ENCODE measurements at regions not wholly inside any gene's neighbourhood (a gene's known extent, or its start where the extent isn't known, plus 50 kb on each side); places are given as distances from the start of the nearest gene placed in this dataset.

DNA sequence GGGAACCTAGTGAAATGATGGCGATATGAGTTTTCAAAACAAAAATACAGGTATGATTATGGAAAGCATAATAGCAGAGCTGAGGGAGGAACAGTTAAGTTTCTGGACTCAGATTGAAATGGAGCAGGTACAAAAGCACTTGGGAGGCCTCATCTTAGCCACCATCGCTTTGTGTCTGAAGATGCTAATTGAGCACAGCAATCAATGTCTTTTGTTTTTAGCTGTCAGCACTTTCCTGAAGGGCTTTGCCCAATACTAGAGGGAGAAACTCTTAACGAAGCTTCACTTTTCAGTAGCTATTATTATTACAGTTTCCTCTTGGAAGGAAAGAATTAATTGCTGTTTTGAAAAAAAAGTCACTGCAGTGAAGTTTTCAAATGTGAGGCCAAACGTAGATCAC lies 348.7 kb downstream of the RWDD3 start:
- Histone ChIP-seq H3K9me3 (ENCODE audit: control insufficient read depth in 2 of 2, insufficient read depth in 1 of 2, low read depth in 1 of 2, low read length in 1 of 2) (no peaks in the 10 kb centered on the region), H3K4me3 (ENCODE audit: low read depth in 1 of 2, low read length in 2 of 2) (no peak overlapping the region), H3K27ac (ENCODE audit: low read depth in 2 of 2, low read length in 1 of 2) (no peak overlapping the region), H3K4me1 (ENCODE audit: control insufficient read depth in 2 of 2, insufficient read depth in 2 of 2, low read length in 1 of 2) (no peaks in the 10 kb centered on the region), H3K36me3 (ENCODE audit: control insufficient read depth in 2 of 2, insufficient read depth in 2 of 2, low read length in 1 of 2) (no peaks in the 10 kb centered on the region), H3K27me3 (ENCODE audit: control insufficient read depth in 1 of 2, insufficient read depth in 2 of 2, low read length in 2 of 2) (no peaks in the 10 kb centered on the region)
- WGBS, 2 donors = 78 to 79% methylated on average over 4 of the region's 4 CpGs

GRCh38 chr1:95583661-95584210 lies 349.7 kb downstream of the RWDD3 start:
- no peak overlapping the region for H3K4me3 ChIP-seq (ENCODE audit: low read depth in 1 of 2, low read length in 2 of 2)
- H3K36me3 ChIP-seq (ENCODE audit: control insufficient read depth in 2 of 2, insufficient read depth in 2 of 2, low read length in 1 of 2) = no peaks in the 10 kb centered on the region
- WGBS, 2 donors = 59 to 60% methylated on average over 4 of the region's 4 CpGs
- H3K9me3 ChIP-seq (ENCODE audit: control insufficient read depth in 2 of 2, insufficient read depth in 1 of 2, low read depth in 1 of 2, low read length in 1 of 2) = no peaks in the 10 kb centered on the region
- H3K27me3 ChIP-seq (ENCODE audit: control insufficient read depth in 1 of 2, insufficient read depth in 2 of 2, low read length in 2 of 2) = no peaks in the 10 kb centered on the region
- H3K4me1 ChIP-seq (ENCODE audit: control insufficient read depth in 2 of 2, insufficient read depth in 2 of 2, low read length in 1 of 2) = no peaks in the 10 kb centered on the region
- H3K27ac ChIP-seq (ENCODE audit: low read depth in 2 of 2, low read length in 1 of 2) = no peak overlapping the region

- H3K9me3 ChIP-seq (ENCODE audit: control insufficient read depth in 2 of 2, insufficient read depth in 1 of 2, low read depth in 1 of 2, low read length in 1 of 2) = no peaks in the 10 kb centered on the region
- H3K4me3 ChIP-seq (ENCODE audit: low read depth in 1 of 2, low read length in 2 of 2) = no peak overlapping the region
- H3K36me3 ChIP-seq (ENCODE audit: control insufficient read depth in 2 of 2, insufficient read depth in 2 of 2, low read length in 1 of 2) = no peaks in the 10 kb centered on the region
- no peak overlapping the region for H3K27ac ChIP-seq (ENCODE audit: low read depth in 2 of 2, low read length in 1 of 2)
- no peaks in the 10 kb centered on the region for H3K27me3 ChIP-seq (ENCODE audit: control insufficient read depth in 1 of 2, insufficient read depth in 2 of 2, low read length in 2 of 2)
- H3K4me1 ChIP-seq (ENCODE audit: control insufficient read depth in 2 of 2, insufficient read depth in 2 of 2, low read length in 1 of 2) = no peaks in the 10 kb centered on the region
- 61 to 76% methylated on average over 4 of the region's 4 CpGs for WGBS, 2 donors
Measured at GRCh38 chr1:95584315-95584714, 350.3 kb downstream of the RWDD3 start.

DNA sequence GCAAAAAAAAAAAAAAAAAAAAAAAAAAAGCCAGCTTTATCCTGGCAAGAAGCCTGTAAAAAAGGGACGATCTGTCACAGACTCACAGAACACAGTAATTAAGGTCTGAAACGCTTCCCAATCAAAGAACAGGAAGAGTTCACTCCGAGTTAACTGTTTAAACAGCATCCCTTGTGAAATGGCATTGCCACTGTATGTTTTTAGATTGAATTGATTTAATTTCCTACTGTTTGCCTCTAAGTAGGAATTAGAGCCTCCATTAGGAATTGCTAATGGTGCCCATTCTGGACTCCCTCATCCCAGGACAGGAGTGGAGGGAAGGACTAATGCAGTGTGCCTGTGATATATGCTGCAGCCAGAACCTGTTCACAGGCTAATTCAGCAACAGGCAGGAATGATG lies 370.8 kb downstream of the RWDD3 start:
- 13 to 33% methylated on average over 3 of the region's 3 CpGs for WGBS, 2 donors
- no peaks in the 10 kb centered on the region for H3K4me1 ChIP-seq (ENCODE audit: control insufficient read depth in 2 of 2, insufficient read depth in 2 of 2, low read length in 1 of 2)
- H3K27me3 ChIP-seq (ENCODE audit: control insufficient read depth in 1 of 2, insufficient read depth in 2 of 2, low read length in 2 of 2) = no peaks in the 10 kb centered on the region
- no peak overlapping the region for H3K4me3 ChIP-seq (ENCODE audit: low read depth in 1 of 2, low read length in 2 of 2)
- H3K36me3 ChIP-seq (ENCODE audit: control insufficient read depth in 2 of 2, insufficient read depth in 2 of 2, low read length in 1 of 2) = no peaks in the 10 kb centered on the region
- no peaks in the 10 kb centered on the region for H3K9me3 ChIP-seq (ENCODE audit: control insufficient read depth in 2 of 2, insufficient read depth in 1 of 2, low read depth in 1 of 2, low read length in 1 of 2)
- H3K27ac ChIP-seq (ENCODE audit: low read depth in 2 of 2, low read length in 1 of 2) = no peak overlapping the region

GRCh38 chr1:95614197-95614596 lies 380.2 kb downstream of the RWDD3 start:
- no peaks in the 10 kb centered on the region for H3K4me1 ChIP-seq (ENCODE audit: control insufficient read depth in 2 of 2, insufficient read depth in 2 of 2, low read length in 1 of 2)
- 86 to 93% methylated on average over 5 of the region's 5 CpGs for WGBS, 2 donors
- no peaks in the 10 kb centered on the region for H3K36me3 ChIP-seq (ENCODE audit: control insufficient read depth in 2 of 2, insufficient read depth in 2 of 2, low read length in 1 of 2)
- no peaks in the 10 kb centered on the region for H3K27me3 ChIP-seq (ENCODE audit: control insufficient read depth in 1 of 2, insufficient read depth in 2 of 2, low read length in 2 of 2)
- no peaks in the 10 kb centered on the region for H3K9me3 ChIP-seq (ENCODE audit: control insufficient read depth in 2 of 2, insufficient read depth in 1 of 2, low read depth in 1 of 2, low read length in 1 of 2)
- no peak overlapping the region for H3K4me3 ChIP-seq (ENCODE audit: low read depth in 1 of 2, low read length in 2 of 2)
- no peak overlapping the region for H3K27ac ChIP-seq (ENCODE audit: low read depth in 2 of 2, low read length in 1 of 2)

DNA sequence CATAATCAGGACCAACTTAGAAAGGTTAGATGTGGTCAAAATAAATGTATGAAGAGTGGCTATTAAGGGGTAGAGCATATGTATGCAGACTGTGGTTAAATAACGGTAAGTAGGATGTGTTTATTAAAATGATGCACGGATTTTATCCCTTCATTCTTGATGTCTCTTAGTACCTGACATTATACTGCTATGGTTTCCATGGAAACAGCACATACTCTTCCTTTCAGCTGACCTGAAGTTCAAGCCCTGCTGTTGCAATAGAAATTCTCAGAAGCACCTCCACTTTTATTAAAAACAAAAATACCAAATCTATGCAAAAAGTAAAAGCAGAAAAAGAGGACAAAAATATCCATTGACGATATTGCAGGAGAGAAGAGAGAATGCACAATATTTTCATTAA lies 381.4 kb downstream of the RWDD3 start:
- no peaks in the 10 kb centered on the region for H3K36me3 ChIP-seq (ENCODE audit: control insufficient read depth in 2 of 2, insufficient read depth in 2 of 2, low read length in 1 of 2)
- no peaks in the 10 kb centered on the region for H3K27me3 ChIP-seq (ENCODE audit: control insufficient read depth in 1 of 2, insufficient read depth in 2 of 2, low read length in 2 of 2)
- H3K4me3 ChIP-seq (ENCODE audit: low read depth in 1 of 2, low read length in 2 of 2) = no peak overlapping the region
- H3K9me3 ChIP-seq (ENCODE audit: control insufficient read depth in 2 of 2, insufficient read depth in 1 of 2, low read depth in 1 of 2, low read length in 1 of 2) = no peaks in the 10 kb centered on the region
- 64 to 72% methylated on average over 3 of the region's 3 CpGs for WGBS, 2 donors
- no peaks in the 10 kb centered on the region for H3K4me1 ChIP-seq (ENCODE audit: control insufficient read depth in 2 of 2, insufficient read depth in 2 of 2, low read length in 1 of 2)
- H3K27ac ChIP-seq (ENCODE audit: low read depth in 2 of 2, low read length in 1 of 2) = no peak overlapping the region

DNA sequence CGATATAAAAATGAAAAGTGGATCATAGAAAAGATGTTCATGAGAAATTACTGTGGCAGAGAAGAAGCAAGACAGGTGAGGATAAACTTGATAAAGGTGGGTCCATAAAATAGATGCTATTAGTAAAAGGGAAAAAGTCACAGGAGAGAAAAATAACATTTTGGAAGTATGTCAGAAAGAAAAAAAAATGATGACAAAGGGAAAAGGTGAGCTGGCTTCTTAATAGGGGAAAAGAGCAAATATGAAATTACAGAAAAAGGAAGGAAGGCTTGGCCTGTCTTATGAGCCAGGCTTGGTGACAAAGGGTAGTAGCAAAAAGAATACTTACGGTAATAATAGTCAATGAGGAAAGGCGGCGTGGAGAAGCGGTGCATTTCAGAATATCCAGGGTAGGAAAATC lies 386.1 kb downstream of the RWDD3 start:
- Histone ChIP-seq H3K9me3 (ENCODE audit: control insufficient read depth in 2 of 2, insufficient read depth in 1 of 2, low read depth in 1 of 2, low read length in 1 of 2) (peaks cover 0 to 2% of the 10 kb centered on the region in 2 donors), H3K27me3 (ENCODE audit: control insufficient read depth in 1 of 2, insufficient read depth in 2 of 2, low read length in 2 of 2) (no peaks in the 10 kb centered on the region), H3K4me1 (ENCODE audit: control insufficient read depth in 2 of 2, insufficient read depth in 2 of 2, low read length in 1 of 2) (no peaks in the 10 kb centered on the region), H3K4me3 (ENCODE audit: low read depth in 1 of 2, low read length in 2 of 2) (no peak overlapping the region), H3K36me3 (ENCODE audit: control insufficient read depth in 2 of 2, insufficient read depth in 2 of 2, low read length in 1 of 2) (no peaks in the 10 kb centered on the region), H3K27ac (ENCODE audit: low read depth in 2 of 2, low read length in 1 of 2) (no peak overlapping the region)
- WGBS, 2 donors = 89 to 94% methylated on average over 5 of the region's 5 CpGs

- WGBS, 2 donors = 62 to 68% methylated on average over 5 of the region's 5 CpGs
- H3K9me3 ChIP-seq (ENCODE audit: control insufficient read depth in 2 of 2, insufficient read depth in 1 of 2, low read depth in 1 of 2, low read length in 1 of 2) = peaks cover 0 to 2% of the 10 kb centered on the region in 2 donors
- no peaks in the 10 kb centered on the region for H3K36me3 ChIP-seq (ENCODE audit: control insufficient read depth in 2 of 2, insufficient read depth in 2 of 2, low read length in 1 of 2)
- H3K4me3 ChIP-seq (ENCODE audit: low read depth in 1 of 2, low read length in 2 of 2) = no peak overlapping the region
- H3K4me1 ChIP-seq (ENCODE audit: control insufficient read depth in 2 of 2, insufficient read depth in 2 of 2, low read length in 1 of 2) = no peaks in the 10 kb centered on the region
- H3K27ac ChIP-seq (ENCODE audit: low read depth in 2 of 2, low read length in 1 of 2) = no peak overlapping the region
- H3K27me3 ChIP-seq (ENCODE audit: control insufficient read depth in 1 of 2, insufficient read depth in 2 of 2, low read length in 2 of 2) = no peaks in the 10 kb centered on the region
Measured at GRCh38 chr1:95622609-95623008, 388.6 kb downstream of the RWDD3 start.

DNA sequence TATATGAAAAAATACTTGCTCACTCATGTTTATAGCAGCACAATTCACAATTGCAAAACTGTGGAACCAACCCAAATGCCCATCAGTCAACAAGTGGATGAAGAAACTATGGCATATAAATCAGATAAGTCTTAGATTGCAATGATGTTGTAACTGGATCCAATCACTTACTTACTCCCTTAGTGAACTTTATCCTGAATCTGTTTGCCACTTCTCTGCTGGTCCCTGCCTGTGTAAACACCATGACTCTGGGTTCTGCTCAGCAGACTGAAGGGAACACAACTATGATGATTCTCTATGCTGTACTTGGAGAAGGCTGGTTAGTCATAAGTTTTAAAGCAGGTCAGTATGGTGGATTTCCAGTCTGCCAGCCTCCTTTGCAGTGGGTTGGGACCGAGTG lies 391.2 kb downstream of the RWDD3 start:
- 81 to 91% methylated on average over 1 of the region's 1 CpG for WGBS, 2 donors
- Histone ChIP-seq H3K4me1 (ENCODE audit: control insufficient read depth in 2 of 2, insufficient read depth in 2 of 2, low read length in 1 of 2) (no peaks in the 10 kb centered on the region), H3K27me3 (ENCODE audit: control insufficient read depth in 1 of 2, insufficient read depth in 2 of 2, low read length in 2 of 2) (no peaks in the 10 kb centered on the region), H3K36me3 (ENCODE audit: control insufficient read depth in 2 of 2, insufficient read depth in 2 of 2, low read length in 1 of 2) (no peaks in the 10 kb centered on the region), H3K9me3 (ENCODE audit: control insufficient read depth in 2 of 2, insufficient read depth in 1 of 2, low read depth in 1 of 2, low read length in 1 of 2) (peaks cover 0 to 2% of the 10 kb centered on the region in 2 donors), H3K4me3 (ENCODE audit: low read depth in 1 of 2, low read length in 2 of 2) (no peak overlapping the region), H3K27ac (ENCODE audit: low read depth in 2 of 2, low read length in 1 of 2) (no peak overlapping the region)

- Histone ChIP-seq H3K4me1 (ENCODE audit: control insufficient read depth in 2 of 2, insufficient read depth in 2 of 2, low read length in 1 of 2) (no peaks in the 10 kb centered on the region), H3K4me3 (ENCODE audit: low read depth in 1 of 2, low read length in 2 of 2) (no peak overlapping the region), H3K27ac (ENCODE audit: low read depth in 2 of 2, low read length in 1 of 2) (no peak overlapping the region), H3K27me3 (ENCODE audit: control insufficient read depth in 1 of 2, insufficient read depth in 2 of 2, low read length in 2 of 2) (no peaks in the 10 kb centered on the region), H3K36me3 (ENCODE audit: control insufficient read depth in 2 of 2, insufficient read depth in 2 of 2, low read length in 1 of 2) (no peaks in the 10 kb centered on the region), H3K9me3 (ENCODE audit: control insufficient read depth in 2 of 2, insufficient read depth in 1 of 2, low read depth in 1 of 2, low read length in 1 of 2) (peaks cover 0 to 2% of the 10 kb centered on the region in 2 donors)
- WGBS, 2 donors = 73 to 82% methylated on average over 6 of the region's 6 CpGs
Measured at GRCh38 chr1:95627244-95627643, 393.2 kb downstream of the RWDD3 start.

Measured in esophagus (tissue), 2 donors.